HL-60 (cell line): ENCODE measurements at regions not wholly inside any gene's neighbourhood (a gene's known extent, or its start where the extent isn't known, plus 50 kb on each side); places are given as distances from the start of the nearest gene placed in this dataset.

Experiments used
- CTCF ChIP-seq: IDR thresholded peaks from one replicate; pipeline ENCODE4 v1.5.1; 2011; ENCODE audit warnings: low read length, control low read depth, inconsistent platforms; ENCODE audit not compliant: insufficient read depth
- GABPA ChIP-seq: IDR thresholded peaks from 2 replicates; pipeline ENCODE4 v1.6.1; 2012; ENCODE audit warnings: low read depth

GRCh38 chr9:30160570-30160969, 2223.9 kb upstream of the ACO1 start:
- no peak for TF ChIP-seq GABPA
- no peak for TF ChIP-seq CTCF
